Panc1 (cell line): ENCODE measurements at regions not wholly inside any gene's neighbourhood (a gene's known extent, or its start where the extent isn't known, plus 50 kb on each side); places are given as distances from the start of the nearest gene placed in this dataset.

Source experiments
- POLR2AphosphoS5 ChIP-seq: IDR thresholded peaks from 2 replicates; pipeline ENCODE4 v1.6.1; 2012; ENCODE audit warnings: mild to moderate bottlenecking, low read depth, low read length, moderate library complexity
- SIN3A ChIP-seq: IDR thresholded peaks from 2 replicates; pipeline ENCODE4 v1.6.1; 2012; ENCODE audit warnings: low read depth, mild to moderate bottlenecking, low read length, moderate library complexity, borderline replicate concordance; ENCODE audit not compliant: insufficient read depth
- TF ChIP-seq, protein P1 (sequence below): fragments of 450-650 bp; IDR thresholded peaks from 2 replicates; pipeline ENCODE4 v1.5.1; 2017; ENCODE audit warnings: mild to moderate bottlenecking
- TF ChIP-seq, protein P2 (sequence below), 2 experiments: IDR thresholded peaks; 2 replicates each; pipeline ENCODE4 v1.6.1; 2011 to 2012; ENCODE audit warnings: low read depth in 2 of 2, control low read depth in 1 of 2, low read length in 1 of 2, mild to moderate bottlenecking in 1 of 2, moderate library complexity in 1 of 2; ENCODE audit not compliant: insufficient read depth in 1 of 2

DNA sequence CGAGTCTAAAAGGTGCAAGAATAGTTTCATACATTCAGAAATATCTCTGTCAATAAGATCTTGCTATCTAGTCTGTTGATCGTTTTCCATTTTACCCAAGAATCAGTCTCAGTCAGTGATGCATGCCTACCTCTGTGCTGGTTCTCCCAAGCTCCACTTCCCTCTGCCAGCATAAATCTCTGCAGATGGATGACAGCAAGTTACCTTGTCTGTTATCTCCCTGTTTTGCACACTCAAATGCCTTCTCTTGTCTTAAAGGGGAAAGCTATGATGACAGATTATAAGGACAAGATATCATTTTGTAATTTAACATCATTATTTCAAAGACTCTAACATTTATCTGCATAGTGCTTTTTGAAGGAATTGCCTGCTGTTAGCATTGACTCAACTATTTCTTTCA, 802.1 kb upstream of the SEMA6A start:
- TF ChIP-seq, protein P1, sequence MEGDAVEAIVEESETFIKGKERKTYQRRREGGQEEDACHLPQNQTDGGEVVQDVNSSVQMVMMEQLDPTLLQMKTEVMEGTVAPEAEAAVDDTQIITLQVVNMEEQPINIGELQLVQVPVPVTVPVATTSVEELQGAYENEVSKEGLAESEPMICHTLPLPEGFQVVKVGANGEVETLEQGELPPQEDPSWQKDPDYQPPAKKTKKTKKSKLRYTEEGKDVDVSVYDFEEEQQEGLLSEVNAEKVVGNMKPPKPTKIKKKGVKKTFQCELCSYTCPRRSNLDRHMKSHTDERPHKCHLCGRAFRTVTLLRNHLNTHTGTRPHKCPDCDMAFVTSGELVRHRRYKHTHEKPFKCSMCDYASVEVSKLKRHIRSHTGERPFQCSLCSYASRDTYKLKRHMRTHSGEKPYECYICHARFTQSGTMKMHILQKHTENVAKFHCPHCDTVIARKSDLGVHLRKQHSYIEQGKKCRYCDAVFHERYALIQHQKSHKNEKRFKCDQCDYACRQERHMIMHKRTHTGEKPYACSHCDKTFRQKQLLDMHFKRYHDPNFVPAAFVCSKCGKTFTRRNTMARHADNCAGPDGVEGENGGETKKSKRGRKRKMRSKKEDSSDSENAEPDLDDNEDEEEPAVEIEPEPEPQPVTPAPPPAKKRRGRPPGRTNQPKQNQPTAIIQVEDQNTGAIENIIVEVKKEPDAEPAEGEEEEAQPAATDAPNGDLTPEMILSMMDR: no peak
- TF ChIP-seq POLR2AphosphoS5: no peak
- TF ChIP-seq SIN3A: no peak
- TF ChIP-seq, protein P2, sequence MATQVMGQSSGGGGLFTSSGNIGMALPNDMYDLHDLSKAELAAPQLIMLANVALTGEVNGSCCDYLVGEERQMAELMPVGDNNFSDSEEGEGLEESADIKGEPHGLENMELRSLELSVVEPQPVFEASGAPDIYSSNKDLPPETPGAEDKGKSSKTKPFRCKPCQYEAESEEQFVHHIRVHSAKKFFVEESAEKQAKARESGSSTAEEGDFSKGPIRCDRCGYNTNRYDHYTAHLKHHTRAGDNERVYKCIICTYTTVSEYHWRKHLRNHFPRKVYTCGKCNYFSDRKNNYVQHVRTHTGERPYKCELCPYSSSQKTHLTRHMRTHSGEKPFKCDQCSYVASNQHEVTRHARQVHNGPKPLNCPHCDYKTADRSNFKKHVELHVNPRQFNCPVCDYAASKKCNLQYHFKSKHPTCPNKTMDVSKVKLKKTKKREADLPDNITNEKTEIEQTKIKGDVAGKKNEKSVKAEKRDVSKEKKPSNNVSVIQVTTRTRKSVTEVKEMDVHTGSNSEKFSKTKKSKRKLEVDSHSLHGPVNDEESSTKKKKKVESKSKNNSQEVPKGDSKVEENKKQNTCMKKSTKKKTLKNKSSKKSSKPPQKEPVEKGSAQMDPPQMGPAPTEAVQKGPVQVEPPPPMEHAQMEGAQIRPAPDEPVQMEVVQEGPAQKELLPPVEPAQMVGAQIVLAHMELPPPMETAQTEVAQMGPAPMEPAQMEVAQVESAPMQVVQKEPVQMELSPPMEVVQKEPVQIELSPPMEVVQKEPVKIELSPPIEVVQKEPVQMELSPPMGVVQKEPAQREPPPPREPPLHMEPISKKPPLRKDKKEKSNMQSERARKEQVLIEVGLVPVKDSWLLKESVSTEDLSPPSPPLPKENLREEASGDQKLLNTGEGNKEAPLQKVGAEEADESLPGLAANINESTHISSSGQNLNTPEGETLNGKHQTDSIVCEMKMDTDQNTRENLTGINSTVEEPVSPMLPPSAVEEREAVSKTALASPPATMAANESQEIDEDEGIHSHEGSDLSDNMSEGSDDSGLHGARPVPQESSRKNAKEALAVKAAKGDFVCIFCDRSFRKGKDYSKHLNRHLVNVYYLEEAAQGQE (IDR thresholded peaks at IDR 0.05; ENCODE audit: insufficient read depth in 1 of 2, low read depth in 2 of 2, low read length in 1 of 2): no peak
